HEK293T (cell line): ENCODE measurements at regions not wholly inside any gene's neighbourhood (a gene's known extent, or its start where the extent isn't known, plus 50 kb on each side); places are given as distances from the start of the nearest gene placed in this dataset.

Experiments used
- ARNT ChIP-seq: fragments of 450-650 bp; IDR thresholded peaks from 2 replicates; pipeline ENCODE4 v1.6.1; 2017; ENCODE audit warnings: mild to moderate bottlenecking
- BHLHE40 ChIP-seq: fragments of 450-650 bp; IDR thresholded peaks from 2 replicates; pipeline ENCODE4 v1.6.1; 2016; ENCODE audit warnings: mild to moderate bottlenecking, moderate library complexity, borderline replicate concordance
- ELF4 ChIP-seq: fragments of 450-650 bp; IDR thresholded peaks from 2 replicates; pipeline ENCODE4 v1.6.1; 2017; ENCODE audit warnings: antibody characterized with exemption
- FOXA1 ChIP-seq: fragments of 450-650 bp; IDR thresholded peaks from 2 replicates; pipeline ENCODE4 v1.6.1; 2016; ENCODE audit warnings: mild to moderate bottlenecking
- L3MBTL2 ChIP-seq: fragments of 450-650 bp; conservative IDR thresholded peaks from 2 replicates; pipeline ENCODE4 v1.6.1; 2016; ENCODE audit warnings: mild to moderate bottlenecking
- SP1 ChIP-seq: fragments of 450-650 bp; IDR thresholded peaks from 2 replicates; pipeline ENCODE4 v1.6.1; 2017

GRCh38 chr15:70329179-70329578, 231.5 kb upstream of the TLE3 start:
- TF ChIP-seq ELF4 (no peak), BHLHE40 (no peak), ARNT (no peak), L3MBTL2 (no peak), SP1 (no peak), FOXA1 (no peak)
